HG03442 (cell line): ENCODE measurements at regions not wholly inside any gene's neighbourhood (a gene's known extent, or its start where the extent isn't known, plus 50 kb on each side); places are given as distances from the start of the nearest gene placed in this dataset.

Source experiments
- ATAC-seq: cut with Tn5 transposase; IDR thresholded peaks from one replicate; pipeline ENCODE4 v1.9.1; 2021; ENCODE audit warnings: mild to moderate bottlenecking, moderate library complexity; ENCODE audit not compliant: unreplicated experiment

- ATAC-seq, result no peak
Measured at GRCh38 chr10:78912361-78913218, 156.2 kb upstream of the ZMIZ1 start.

- ATAC-seq, result no peak
Measured at GRCh38 chr10:78913219-78914059, 155.3 kb upstream of the ZMIZ1 start.

GRCh38 chr10:78914060-78914378 is 154.7 kb upstream of the ZMIZ1 start:
- no peak for ATAC-seq

GRCh38 chr10:78914502-78915189 is 154.1 kb upstream of the ZMIZ1 start:
- ATAC-seq, result no peak

- ATAC-seq, result no peak
Measured at GRCh38 chr10:78915190-78915518, 153.6 kb upstream of the ZMIZ1 start.

GRCh38 chr10:78916227-78916626 is 152.5 kb upstream of the ZMIZ1 start:
- no peak for ATAC-seq

- no peak for ATAC-seq
Measured at GRCh38 chr10:78919181-78919966, 149.4 kb upstream of the ZMIZ1 start.

- no peak for ATAC-seq
Measured at GRCh38 chr10:78920011-78920410, 148.8 kb upstream of the ZMIZ1 start.

- ATAC-seq, result no peak
Measured at GRCh38 chr10:78921895-78922294, 146.9 kb upstream of the ZMIZ1 start.

- ATAC-seq, result no peak
Measured at GRCh38 chr10:78923647-78924318, 145.0 kb upstream of the ZMIZ1 start.

- ATAC-seq, result no peak
Measured at GRCh38 chr10:78924319-78925003, 144.3 kb upstream of the ZMIZ1 start.

GRCh38 chr10:78925275-78925674 is 143.5 kb upstream of the ZMIZ1 start:
- no peak for ATAC-seq

- no peak for ATAC-seq
Measured at GRCh38 chr10:78925800-78926319, 142.9 kb upstream of the ZMIZ1 start.

- no peak for ATAC-seq
Measured at GRCh38 chr10:78927257-78927995, 141.3 kb upstream of the ZMIZ1 start.

GRCh38 chr10:78928330-78928729 is 140.4 kb upstream of the ZMIZ1 start:
- ATAC-seq, result no peak

GRCh38 chr10:78929541-78929940 is 139.2 kb upstream of the ZMIZ1 start:
- no peak for ATAC-seq

GRCh38 chr10:78931321-78932053 is 137.3 kb upstream of the ZMIZ1 start:
- ATAC-seq, result no peak

- ATAC-seq, result no peak
Measured at GRCh38 chr10:78932054-78932386, 136.7 kb upstream of the ZMIZ1 start.
